ENCODE measurements at regions not wholly inside any gene's neighbourhood (a gene's known extent, or its start where the extent isn't known, plus 50 kb on each side); places are given as distances from the start of the nearest gene placed in this dataset.
A peak's percentile ranks its signal among the peaks of the same experiment; 100 is the strongest.

DNA sequence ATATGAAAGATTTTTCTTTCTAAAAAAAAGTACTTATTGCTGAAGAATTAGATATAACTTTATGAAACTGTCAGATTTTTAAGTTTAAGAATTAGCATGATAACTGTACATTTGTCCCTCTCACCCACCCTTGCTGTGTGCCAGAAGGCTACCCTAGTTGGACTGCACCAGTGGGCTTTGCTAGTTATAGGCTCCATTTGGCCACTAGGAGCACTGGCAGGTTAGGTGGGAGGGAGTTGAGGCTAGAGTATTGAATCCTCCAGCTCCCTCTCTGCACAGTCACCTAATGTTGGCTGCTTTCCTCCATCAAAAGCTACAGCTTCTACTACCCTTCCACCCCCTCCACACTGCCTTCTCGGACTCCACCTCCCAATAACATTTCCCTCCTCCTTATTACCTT, 84.2 kb downstream of the TASL start:
- POLR2A ChIA-PET: no interaction called here
- H3K9ac ChIP-seq (ENCODE audit: low read length): no peak overlapping the region
- no peak overlapping the region for H2AFZ ChIP-seq (ENCODE audit: low read depth, low read length, poor library complexity, severe bottlenecking)
- TF ChIP-seq, protein P1, sequence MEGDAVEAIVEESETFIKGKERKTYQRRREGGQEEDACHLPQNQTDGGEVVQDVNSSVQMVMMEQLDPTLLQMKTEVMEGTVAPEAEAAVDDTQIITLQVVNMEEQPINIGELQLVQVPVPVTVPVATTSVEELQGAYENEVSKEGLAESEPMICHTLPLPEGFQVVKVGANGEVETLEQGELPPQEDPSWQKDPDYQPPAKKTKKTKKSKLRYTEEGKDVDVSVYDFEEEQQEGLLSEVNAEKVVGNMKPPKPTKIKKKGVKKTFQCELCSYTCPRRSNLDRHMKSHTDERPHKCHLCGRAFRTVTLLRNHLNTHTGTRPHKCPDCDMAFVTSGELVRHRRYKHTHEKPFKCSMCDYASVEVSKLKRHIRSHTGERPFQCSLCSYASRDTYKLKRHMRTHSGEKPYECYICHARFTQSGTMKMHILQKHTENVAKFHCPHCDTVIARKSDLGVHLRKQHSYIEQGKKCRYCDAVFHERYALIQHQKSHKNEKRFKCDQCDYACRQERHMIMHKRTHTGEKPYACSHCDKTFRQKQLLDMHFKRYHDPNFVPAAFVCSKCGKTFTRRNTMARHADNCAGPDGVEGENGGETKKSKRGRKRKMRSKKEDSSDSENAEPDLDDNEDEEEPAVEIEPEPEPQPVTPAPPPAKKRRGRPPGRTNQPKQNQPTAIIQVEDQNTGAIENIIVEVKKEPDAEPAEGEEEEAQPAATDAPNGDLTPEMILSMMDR (IDR thresholded peaks at IDR 0.05 in 2 of 3, conservative IDR thresholded peaks at IDR 0.05 in 1 of 3; ENCODE audit: borderline replicate concordance in 1 of 3, insufficient read depth in 1 of 3, low read depth in 2 of 3, low read length in 2 of 3): peak in 1 of 3 experiments; percentile 25; a peak in 3 of 6 replicates
- TF ChIP-seq JUND (IDR thresholded peaks at IDR 0.05) (no peak), EZH2phosphoT487 (IDR thresholded peaks at IDR 0.05; ENCODE audit: borderline replicate concordance) (no peak), FOSL1 (IDR thresholded peaks at IDR 0.05; ENCODE audit: low read depth) (no peak)
- CTCF ChIA-PET: no interaction called here
- H3K9me2 ChIP-seq (ENCODE audit: insufficient read depth): no peaks in the 10 kb centered on the region
- DNase-seq (ENCODE audit: low read depth, low spot score) (no peak), ATAC-seq (peak; percentile 64)
- BruUV-seq (replicated peaks): no TSS peak
- no peak overlapping the region for H3K4me2 ChIP-seq (ENCODE audit: low read length)
- H3K79me2 ChIP-seq (ENCODE audit: insufficient read depth, low read length): no peaks in the 10 kb centered on the region
- no peaks in the 10 kb centered on the region for H3K4me1 ChIP-seq (ENCODE audit: control insufficient read depth in 1 of 2, insufficient read depth in 2 of 2, low read length in 2 of 2)
- H3K27ac ChIP-seq (ENCODE audit: low read depth, low read length): no peak overlapping the region
- H3K27me3 ChIP-seq (ENCODE audit: insufficient read depth, low read length): no peaks in the 10 kb centered on the region
- H3K36me3 ChIP-seq (ENCODE audit: control insufficient read depth in 1 of 2, insufficient read depth in 2 of 2, low read length in 2 of 2): no peaks in the 10 kb centered on the region
- H4K20me1 ChIP-seq (ENCODE audit: insufficient read depth): no peaks in the 10 kb centered on the region
- intact Hi-C loops (cut with micrococcal nuclease): no loop called here
- no peak overlapping the region for H3K4me3 ChIP-seq (replicated peaks in 1 of 2; ENCODE audit: low read depth in 1 of 2, low read length in 2 of 2)
- RAD21 ChIA-PET (ENCODE audit: low non-redundant PET in 1 of 2, low total read pairs in 2 of 2, uncharacterized antibody in 2 of 2, unreplicated experiment in 2 of 2): no interaction called here
- no peaks in the 10 kb centered on the region for H3K9me3 ChIP-seq (ENCODE audit: control insufficient read depth in 1 of 2, insufficient read depth in 1 of 2, low read depth in 1 of 2, low read length in 2 of 2)

DNA sequence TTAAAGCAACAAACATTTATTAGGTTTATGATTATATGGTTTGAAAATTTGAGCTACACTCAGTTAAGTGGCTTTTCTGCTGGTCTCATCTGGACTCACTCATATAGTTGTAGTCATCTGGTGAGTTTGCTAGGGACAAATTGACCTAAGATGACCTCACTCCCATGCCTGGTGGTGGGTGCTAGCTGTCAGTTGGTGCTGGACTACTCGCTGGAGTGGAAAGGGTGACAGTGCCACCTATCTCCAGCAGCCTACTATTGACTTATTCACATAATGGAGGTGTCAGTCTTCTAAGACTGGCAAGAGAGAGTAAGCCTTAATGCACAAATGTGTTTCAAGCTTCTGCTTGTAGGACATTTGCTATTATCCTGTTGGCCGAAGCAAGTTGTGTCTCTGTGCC, 88.2 kb downstream of the TASL start:
- intact Hi-C loops (cut with micrococcal nuclease): loop anchor here (1.0 to 2.0 kb wide), 3 partner anchors 147 to 347 kb away; no protein-coding TSS in a partner anchor
- no peaks in the 10 kb centered on the region for H3K9me3 ChIP-seq (ENCODE audit: control insufficient read depth in 1 of 2, insufficient read depth in 1 of 2, low read depth in 1 of 2, low read length in 2 of 2)
- no peaks in the 10 kb centered on the region for H3K79me2 ChIP-seq (ENCODE audit: insufficient read depth, low read length)
- no peaks in the 10 kb centered on the region for H4K20me1 ChIP-seq (ENCODE audit: insufficient read depth)
- H3K27me3 ChIP-seq (ENCODE audit: insufficient read depth, low read length): no peaks in the 10 kb centered on the region
- ATAC-seq (peak; percentile 82), DNase-seq (ENCODE audit: low read depth, low spot score) (peak; percentile 8)
- no peak overlapping the region for H3K4me2 ChIP-seq (ENCODE audit: low read length)
- no peaks in the 10 kb centered on the region for H3K9me2 ChIP-seq (ENCODE audit: insufficient read depth)
- H3K9ac ChIP-seq (ENCODE audit: low read length): no peak overlapping the region
- no peak overlapping the region for H3K27ac ChIP-seq (ENCODE audit: low read depth, low read length)
- BruUV-seq (replicated peaks): no TSS peak
- TF ChIP-seq RAD21 (IDR thresholded peaks at IDR 0.05; ENCODE audit: low read depth): peak; percentile 54
- TF ChIP-seq, protein P1 (IDR thresholded peaks at IDR 0.05 in 2 of 3, conservative IDR thresholded peaks at IDR 0.05 in 1 of 3; ENCODE audit: borderline replicate concordance in 1 of 3, insufficient read depth in 1 of 3, low read depth in 2 of 3, low read length in 2 of 3): peak; percentile 18 to 37 (median 28); a peak in 3 of 6 replicates
- no peak for TF ChIP-seq POLR2A (IDR thresholded peaks at IDR 0.05; ENCODE audit: borderline replicate concordance, extremely low read depth, insufficient read depth, insufficient read length)
- TF ChIP-seq FOSL1 (IDR thresholded peaks at IDR 0.05; ENCODE audit: low read depth): no peak
- no peak for TF ChIP-seq POLR2AphosphoS5 (IDR thresholded peaks at IDR 0.05; ENCODE audit: low read depth, low read length)
- TF ChIP-seq SRF (IDR thresholded peaks at IDR 0.05; ENCODE audit: low read depth): no peak
- no peak overlapping the region for H3K4me3 ChIP-seq (replicated peaks in 1 of 2; ENCODE audit: low read depth in 1 of 2, low read length in 2 of 2)
- ChIA-PET CTCF (interaction anchor here (0.7 to 1.5 kb wide), 3 partner anchors 206 to 1096 kb away, joined by 4 to 8 read pairs (median 5); no protein-coding TSS in a partner anchor), POLR2A (no interaction called here), RAD21 (ENCODE audit: low non-redundant PET in 1 of 2, low total read pairs in 2 of 2, uncharacterized antibody in 2 of 2, unreplicated experiment in 2 of 2) (no interaction called here)
- H3K4me1 ChIP-seq (ENCODE audit: control insufficient read depth in 1 of 2, insufficient read depth in 2 of 2, low read length in 2 of 2): no peaks in the 10 kb centered on the region
- H2AFZ ChIP-seq (ENCODE audit: low read depth, low read length, poor library complexity, severe bottlenecking): no peak overlapping the region
- H3K36me3 ChIP-seq (ENCODE audit: control insufficient read depth in 1 of 2, insufficient read depth in 2 of 2, low read length in 2 of 2): no peaks in the 10 kb centered on the region
